Astrocyte (in vitro differentiated cells and primary cell): ENCODE measurements at regions not wholly inside any gene's neighbourhood (a gene's known extent, or its start where the extent isn't known, plus 50 kb on each side); places are given as distances from the start of the nearest gene placed in this dataset.

Source experiments
- CTCF ChIP-seq: IDR thresholded peaks from 2 replicates; pipeline ENCODE4 v1.5.1; 2011; ENCODE audit warnings: low read depth, mild to moderate bottlenecking, inconsistent platforms, low read length, moderate library complexity; ENCODE audit not compliant: insufficient read depth
- EZH2 ChIP-seq: IDR thresholded peaks from 2 replicates; pipeline ENCODE4 v1.6.1; 2012; ENCODE audit warnings: mild to moderate bottlenecking, low read length, inconsistent platforms; ENCODE audit not compliant: insufficient read depth

- TF ChIP-seq CTCF (no peak), EZH2 (no peak)
Measured at GRCh38 chr10:59586407-59586891, 123.2 kb downstream of the SLC16A9 start.
